ENCODE measurements at regions not wholly inside any gene's neighbourhood (a gene's known extent, or its start where the extent isn't known, plus 50 kb on each side); places are given as distances from the start of the nearest gene placed in this dataset.

DNA sequence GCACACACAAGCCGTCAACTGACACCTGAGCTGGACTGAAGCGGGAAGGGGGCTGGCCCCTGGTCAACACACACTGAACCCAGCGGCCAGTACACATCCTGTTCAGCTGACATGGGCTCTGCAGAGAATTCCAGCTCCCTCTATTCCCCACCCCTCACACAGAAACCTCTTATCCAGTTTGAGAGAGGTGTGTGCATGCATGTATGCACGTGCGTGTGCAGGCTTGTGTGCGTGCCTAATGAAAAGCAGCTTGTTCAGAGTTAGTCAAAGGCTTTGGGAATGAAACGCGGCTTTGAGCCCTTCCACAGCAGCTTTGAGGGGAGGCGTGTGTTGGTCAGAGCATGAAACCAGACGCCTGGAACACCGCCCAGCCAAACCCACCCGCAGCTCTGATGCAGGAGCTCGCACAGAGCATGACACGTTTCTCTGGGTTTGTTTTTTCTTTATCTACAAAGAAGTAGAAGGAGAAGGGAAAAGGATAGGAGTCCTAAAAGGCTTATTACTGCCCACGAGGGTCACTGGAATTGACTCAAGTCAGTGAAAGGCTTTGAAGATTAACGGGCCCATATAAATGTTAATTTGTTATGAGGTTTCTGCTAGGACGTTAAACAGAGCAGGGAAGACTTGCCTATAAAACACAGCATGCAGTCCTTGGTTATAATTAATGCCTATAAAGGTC is 184.2 kb downstream of the ETS2 start (continued):
- TF ChIP-seq, protein P1, sequence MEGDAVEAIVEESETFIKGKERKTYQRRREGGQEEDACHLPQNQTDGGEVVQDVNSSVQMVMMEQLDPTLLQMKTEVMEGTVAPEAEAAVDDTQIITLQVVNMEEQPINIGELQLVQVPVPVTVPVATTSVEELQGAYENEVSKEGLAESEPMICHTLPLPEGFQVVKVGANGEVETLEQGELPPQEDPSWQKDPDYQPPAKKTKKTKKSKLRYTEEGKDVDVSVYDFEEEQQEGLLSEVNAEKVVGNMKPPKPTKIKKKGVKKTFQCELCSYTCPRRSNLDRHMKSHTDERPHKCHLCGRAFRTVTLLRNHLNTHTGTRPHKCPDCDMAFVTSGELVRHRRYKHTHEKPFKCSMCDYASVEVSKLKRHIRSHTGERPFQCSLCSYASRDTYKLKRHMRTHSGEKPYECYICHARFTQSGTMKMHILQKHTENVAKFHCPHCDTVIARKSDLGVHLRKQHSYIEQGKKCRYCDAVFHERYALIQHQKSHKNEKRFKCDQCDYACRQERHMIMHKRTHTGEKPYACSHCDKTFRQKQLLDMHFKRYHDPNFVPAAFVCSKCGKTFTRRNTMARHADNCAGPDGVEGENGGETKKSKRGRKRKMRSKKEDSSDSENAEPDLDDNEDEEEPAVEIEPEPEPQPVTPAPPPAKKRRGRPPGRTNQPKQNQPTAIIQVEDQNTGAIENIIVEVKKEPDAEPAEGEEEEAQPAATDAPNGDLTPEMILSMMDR (tag by site-specific recombination; IDR thresholded peaks at IDR 0.05): no peak
- TF ChIP-seq ZNF571 (tag by site-specific recombination; IDR thresholded peaks at IDR 0.05) (no peak), ZBTB17 (tag by site-specific recombination; IDR thresholded peaks at IDR 0.05) (peak; percentile 70), KLF16 (tag by site-specific recombination; IDR thresholded peaks at IDR 0.05) (no peak), ZNF223 (tag by site-specific recombination; IDR thresholded peaks at IDR 0.05) (no peak), ZNF596 (tag by site-specific recombination; IDR thresholded peaks at IDR 0.05) (peak; percentile 77; the same call in 1 of the 2 replicates), ZNF549 (tag by site-specific recombination; IDR thresholded peaks at IDR 0.05) (no peak), ZEB2 (tag by site-specific recombination; IDR thresholded peaks at IDR 0.05) (0 out of 2 replicates have a peak, but pooled peaks have one; percentile 47), ZNF394 (tag by site-specific recombination; IDR thresholded peaks at IDR 0.05; ENCODE audit: borderline replicate concordance) (peak; percentile 49; the same call in 1 of the 2 replicates), ZNF211 (tag by site-specific recombination; IDR thresholded peaks at IDR 0.05; ENCODE audit: low read depth) (no peak), ZSCAN23 (tag by site-specific recombination; IDR thresholded peaks at IDR 0.05) (0 out of 2 replicates have a peak, but pooled peaks have one; percentile 21), REPIN1 (tag by site-specific recombination; IDR thresholded peaks at IDR 0.05; ENCODE audit: low read depth) (no peak), ZNF837 (tag by site-specific recombination; IDR thresholded peaks at IDR 0.05) (no peak), GLI2 (tag by site-specific recombination; IDR thresholded peaks at IDR 0.05; ENCODE audit: borderline replicate concordance, low read depth) (peak; percentile 97), ZNF544 (tag by site-specific recombination; IDR thresholded peaks at IDR 0.05) (no peak)
- TF ChIP-seq, protein P2, sequence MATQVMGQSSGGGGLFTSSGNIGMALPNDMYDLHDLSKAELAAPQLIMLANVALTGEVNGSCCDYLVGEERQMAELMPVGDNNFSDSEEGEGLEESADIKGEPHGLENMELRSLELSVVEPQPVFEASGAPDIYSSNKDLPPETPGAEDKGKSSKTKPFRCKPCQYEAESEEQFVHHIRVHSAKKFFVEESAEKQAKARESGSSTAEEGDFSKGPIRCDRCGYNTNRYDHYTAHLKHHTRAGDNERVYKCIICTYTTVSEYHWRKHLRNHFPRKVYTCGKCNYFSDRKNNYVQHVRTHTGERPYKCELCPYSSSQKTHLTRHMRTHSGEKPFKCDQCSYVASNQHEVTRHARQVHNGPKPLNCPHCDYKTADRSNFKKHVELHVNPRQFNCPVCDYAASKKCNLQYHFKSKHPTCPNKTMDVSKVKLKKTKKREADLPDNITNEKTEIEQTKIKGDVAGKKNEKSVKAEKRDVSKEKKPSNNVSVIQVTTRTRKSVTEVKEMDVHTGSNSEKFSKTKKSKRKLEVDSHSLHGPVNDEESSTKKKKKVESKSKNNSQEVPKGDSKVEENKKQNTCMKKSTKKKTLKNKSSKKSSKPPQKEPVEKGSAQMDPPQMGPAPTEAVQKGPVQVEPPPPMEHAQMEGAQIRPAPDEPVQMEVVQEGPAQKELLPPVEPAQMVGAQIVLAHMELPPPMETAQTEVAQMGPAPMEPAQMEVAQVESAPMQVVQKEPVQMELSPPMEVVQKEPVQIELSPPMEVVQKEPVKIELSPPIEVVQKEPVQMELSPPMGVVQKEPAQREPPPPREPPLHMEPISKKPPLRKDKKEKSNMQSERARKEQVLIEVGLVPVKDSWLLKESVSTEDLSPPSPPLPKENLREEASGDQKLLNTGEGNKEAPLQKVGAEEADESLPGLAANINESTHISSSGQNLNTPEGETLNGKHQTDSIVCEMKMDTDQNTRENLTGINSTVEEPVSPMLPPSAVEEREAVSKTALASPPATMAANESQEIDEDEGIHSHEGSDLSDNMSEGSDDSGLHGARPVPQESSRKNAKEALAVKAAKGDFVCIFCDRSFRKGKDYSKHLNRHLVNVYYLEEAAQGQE (tag by site-specific recombination; IDR thresholded peaks at IDR 0.05): no peak
- TF ChIP-seq, protein P3, sequence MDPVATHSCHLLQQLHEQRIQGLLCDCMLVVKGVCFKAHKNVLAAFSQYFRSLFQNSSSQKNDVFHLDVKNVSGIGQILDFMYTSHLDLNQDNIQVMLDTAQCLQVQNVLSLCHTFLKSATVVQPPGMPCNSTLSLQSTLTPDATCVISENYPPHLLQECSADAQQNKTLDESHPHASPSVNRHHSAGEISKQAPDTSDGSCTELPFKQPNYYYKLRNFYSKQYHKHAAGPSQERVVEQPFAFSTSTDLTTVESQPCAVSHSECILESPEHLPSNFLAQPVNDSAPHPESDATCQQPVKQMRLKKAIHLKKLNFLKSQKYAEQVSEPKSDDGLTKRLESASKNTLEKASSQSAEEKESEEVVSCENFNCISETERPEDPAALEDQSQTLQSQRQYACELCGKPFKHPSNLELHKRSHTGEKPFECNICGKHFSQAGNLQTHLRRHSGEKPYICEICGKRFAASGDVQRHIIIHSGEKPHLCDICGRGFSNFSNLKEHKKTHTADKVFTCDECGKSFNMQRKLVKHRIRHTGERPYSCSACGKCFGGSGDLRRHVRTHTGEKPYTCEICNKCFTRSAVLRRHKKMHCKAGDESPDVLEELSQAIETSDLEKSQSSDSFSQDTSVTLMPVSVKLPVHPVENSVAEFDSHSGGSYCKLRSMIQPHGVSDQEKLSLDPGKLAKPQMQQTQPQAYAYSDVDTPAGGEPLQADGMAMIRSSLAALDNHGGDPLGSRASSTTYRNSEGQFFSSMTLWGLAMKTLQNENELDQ (tag by site-specific recombination; IDR thresholded peaks at IDR 0.05; ENCODE audit: low read depth): peak; percentile 53; the same call in 1 of the 2 replicates
- TF ChIP-seq, protein P4, sequence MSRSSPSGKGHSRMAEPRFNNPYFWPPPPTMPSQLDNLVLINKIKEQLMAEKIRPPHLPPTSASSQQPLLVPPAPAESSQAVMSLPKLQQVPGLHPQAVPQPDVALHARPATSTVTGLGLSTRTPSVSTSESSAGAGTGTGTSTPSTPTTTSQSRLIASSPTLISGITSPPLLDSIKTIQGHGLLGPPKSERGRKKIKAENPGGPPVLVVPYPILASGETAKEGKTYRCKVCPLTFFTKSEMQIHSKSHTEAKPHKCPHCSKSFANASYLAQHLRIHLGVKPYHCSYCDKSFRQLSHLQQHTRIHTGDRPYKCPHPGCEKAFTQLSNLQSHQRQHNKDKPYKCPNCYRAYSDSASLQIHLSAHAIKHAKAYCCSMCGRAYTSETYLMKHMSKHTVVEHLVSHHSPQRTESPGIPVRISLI (tag by site-specific recombination; IDR thresholded peaks at IDR 0.05): no peak
- TF ChIP-seq, protein P5, sequence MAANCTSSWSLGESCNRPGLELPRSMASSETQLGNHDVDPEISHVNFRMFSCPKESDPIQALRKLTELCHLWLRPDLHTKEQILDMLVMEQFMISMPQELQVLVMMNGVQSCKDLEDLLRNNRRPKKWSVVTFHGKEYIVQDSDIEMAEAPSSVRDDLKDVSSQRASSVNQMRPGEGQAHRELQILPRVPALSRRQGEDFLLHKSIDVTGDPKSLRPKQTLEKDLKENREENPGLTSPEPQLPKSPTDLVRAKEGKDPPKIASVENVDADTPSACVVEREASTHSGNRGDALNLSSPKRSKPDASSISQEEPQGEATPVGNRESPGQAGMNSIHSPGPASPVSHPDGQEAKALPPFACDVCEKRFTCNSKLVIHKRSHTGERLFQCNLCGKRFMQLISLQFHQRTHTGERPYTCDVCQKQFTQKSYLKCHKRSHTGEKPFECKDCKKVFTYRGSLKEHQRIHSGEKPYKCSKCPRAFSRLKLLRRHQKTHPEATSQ (tag by site-specific recombination; IDR thresholded peaks at IDR 0.05): no peak
- TF ChIP-seq, protein P6, sequence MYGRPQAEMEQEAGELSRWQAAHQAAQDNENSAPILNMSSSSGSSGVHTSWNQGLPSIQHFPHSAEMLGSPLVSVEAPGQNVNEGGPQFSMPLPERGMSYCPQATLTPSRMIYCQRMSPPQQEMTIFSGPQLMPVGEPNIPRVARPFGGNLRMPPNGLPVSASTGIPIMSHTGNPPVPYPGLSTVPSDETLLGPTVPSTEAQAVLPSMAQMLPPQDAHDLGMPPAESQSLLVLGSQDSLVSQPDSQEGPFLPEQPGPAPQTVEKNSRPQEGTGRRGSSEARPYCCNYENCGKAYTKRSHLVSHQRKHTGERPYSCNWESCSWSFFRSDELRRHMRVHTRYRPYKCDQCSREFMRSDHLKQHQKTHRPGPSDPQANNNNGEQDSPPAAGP (tag by site-specific recombination; IDR thresholded peaks at IDR 0.05): no peak; the same call in 1 of the 2 replicates
- TF ChIP-seq, protein P7, sequence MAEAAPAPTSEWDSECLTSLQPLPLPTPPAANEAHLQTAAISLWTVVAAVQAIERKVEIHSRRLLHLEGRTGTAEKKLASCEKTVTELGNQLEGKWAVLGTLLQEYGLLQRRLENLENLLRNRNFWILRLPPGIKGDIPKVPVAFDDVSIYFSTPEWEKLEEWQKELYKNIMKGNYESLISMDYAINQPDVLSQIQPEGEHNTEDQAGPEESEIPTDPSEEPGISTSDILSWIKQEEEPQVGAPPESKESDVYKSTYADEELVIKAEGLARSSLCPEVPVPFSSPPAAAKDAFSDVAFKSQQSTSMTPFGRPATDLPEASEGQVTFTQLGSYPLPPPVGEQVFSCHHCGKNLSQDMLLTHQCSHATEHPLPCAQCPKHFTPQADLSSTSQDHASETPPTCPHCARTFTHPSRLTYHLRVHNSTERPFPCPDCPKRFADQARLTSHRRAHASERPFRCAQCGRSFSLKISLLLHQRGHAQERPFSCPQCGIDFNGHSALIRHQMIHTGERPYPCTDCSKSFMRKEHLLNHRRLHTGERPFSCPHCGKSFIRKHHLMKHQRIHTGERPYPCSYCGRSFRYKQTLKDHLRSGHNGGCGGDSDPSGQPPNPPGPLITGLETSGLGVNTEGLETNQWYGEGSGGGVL (tag by site-specific recombination; IDR thresholded peaks at IDR 0.05): no peak
- TF ChIP-seq, protein P8, sequence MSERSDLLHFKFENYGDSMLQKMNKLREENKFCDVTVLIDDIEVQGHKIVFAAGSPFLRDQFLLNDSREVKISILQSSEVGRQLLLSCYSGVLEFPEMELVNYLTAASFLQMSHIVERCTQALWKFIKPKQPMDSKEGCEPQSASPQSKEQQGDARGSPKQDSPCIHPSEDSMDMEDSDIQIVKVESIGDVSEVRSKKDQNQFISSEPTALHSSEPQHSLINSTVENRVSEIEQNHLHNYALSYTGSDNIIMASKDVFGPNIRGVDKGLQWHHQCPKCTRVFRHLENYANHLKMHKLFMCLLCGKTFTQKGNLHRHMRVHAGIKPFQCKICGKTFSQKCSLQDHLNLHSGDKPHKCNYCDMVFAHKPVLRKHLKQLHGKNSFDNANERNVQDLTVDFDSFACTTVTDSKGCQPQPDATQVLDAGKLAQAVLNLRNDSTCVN (tag by site-specific recombination; optimal IDR thresholded peaks at IDR 0.05): peak; percentile 36
